ENCODE measurements at regions not wholly inside any gene's neighbourhood (a gene's known extent, or its start where the extent isn't known, plus 50 kb on each side); places are given as distances from the start of the nearest gene placed in this dataset.

DNA sequence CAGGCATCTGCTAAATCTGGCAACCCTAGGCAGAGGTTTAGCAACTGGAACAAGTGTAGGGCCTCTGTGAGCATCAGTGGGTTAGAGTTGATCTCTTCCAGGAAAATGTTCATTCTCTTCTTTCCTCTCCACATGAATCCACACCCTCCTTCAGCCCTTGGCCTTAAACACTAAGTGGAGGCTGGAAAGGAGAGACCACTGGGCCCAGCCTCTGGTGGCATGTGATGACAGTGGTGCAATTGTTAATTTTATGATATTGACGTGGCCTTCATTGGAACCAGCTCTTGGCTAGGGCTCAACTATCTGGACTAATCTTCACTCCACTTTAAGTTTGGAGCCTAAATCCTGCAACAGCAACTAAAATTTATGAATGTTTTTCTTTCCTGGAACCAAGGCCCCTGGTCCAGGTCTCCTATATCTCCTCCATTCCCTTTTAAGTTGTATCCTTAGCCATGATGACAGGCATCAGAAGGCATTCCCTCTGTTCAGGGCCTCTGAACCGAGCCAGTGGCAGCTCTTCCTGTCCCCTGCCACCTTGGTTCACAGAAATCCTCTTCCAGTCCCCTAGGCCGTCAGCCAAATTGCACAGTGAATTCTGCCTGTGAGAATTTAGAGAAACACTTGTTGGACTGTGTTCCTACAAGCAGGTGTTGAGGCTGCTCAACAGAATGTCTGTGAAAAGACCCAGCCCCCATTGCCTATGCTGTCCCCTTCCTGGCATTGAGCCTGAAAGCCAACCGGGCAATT, 132.2 kb downstream of the PSMG1 start:
- Mint-ChIP-seq H3K4me3 (no peak overlapping the region), H3K27ac (no peak overlapping the region), H3K27me3 (no peaks in the 10 kb centered on the region), H3K9me3 (no peaks in the 10 kb centered on the region), H3K36me3 (ENCODE audit: low read depth) (no peaks in the 10 kb centered on the region), H3K4me1 (no peaks in the 10 kb centered on the region)
- POLR2A ChIA-PET = no interaction called here
- DNase-seq = no peak
- CTCF ChIA-PET = no interaction called here

DNA sequence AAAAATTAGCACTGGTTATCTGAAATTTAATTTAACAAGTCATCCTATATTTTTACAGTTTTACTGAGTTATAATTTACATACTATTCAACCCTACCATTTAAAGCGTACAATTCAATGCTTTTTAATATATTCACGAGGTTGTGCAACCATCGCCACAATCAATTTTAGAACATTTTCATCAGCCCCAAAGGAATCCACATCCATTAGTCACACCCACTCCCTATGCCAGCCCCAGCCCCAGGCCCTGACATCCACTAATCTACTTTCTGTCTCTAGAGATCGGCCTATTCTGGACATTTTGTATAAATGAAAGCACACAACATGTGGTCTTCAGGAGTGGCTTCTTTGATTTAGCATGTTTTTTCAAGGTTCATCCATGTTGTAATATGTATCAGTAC, 134.7 kb downstream of the PSMG1 start:
- CTCF ChIA-PET = no interaction called here
- no peak overlapping the region for H3K4me3 Mint-ChIP-seq
- no peaks in the 10 kb centered on the region for H3K27me3 Mint-ChIP-seq
- H3K27ac Mint-ChIP-seq = no peak overlapping the region
- H3K36me3 Mint-ChIP-seq (ENCODE audit: low read depth) = no peaks in the 10 kb centered on the region
- no peaks in the 10 kb centered on the region for H3K9me3 Mint-ChIP-seq
- no peak for DNase-seq
- H3K4me1 Mint-ChIP-seq = no peaks in the 10 kb centered on the region
- POLR2A ChIA-PET = no interaction called here

DNA sequence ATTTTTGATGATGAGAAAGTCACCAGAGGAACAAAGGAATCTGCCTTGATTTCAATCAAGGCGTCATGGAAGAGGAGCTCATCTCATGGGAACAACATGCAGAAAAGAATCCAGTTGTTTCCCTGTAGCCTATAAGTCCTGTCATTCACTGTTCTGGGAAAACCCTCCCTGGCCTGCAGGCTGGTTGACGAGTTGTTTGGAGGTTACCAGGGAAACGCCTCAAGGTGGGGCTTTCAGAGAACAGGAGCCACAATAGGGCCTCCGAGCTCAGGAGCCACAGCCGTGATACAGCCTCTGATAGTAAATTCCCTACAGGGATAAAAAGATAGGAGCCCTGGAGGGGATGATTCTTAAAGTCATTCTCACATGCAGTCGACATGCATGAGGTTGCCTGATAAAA, 135.2 kb downstream of the PSMG1 start:
- H3K4me1 Mint-ChIP-seq = no peaks in the 10 kb centered on the region
- DNase-seq = no peak
- H3K27ac Mint-ChIP-seq = no peak overlapping the region
- no peaks in the 10 kb centered on the region for H3K27me3 Mint-ChIP-seq
- ChIA-PET CTCF (no interaction called here), POLR2A (no interaction called here)
- H3K9me3 Mint-ChIP-seq = no peaks in the 10 kb centered on the region
- no peaks in the 10 kb centered on the region for H3K36me3 Mint-ChIP-seq (ENCODE audit: low read depth)
- H3K4me3 Mint-ChIP-seq = no peak overlapping the region

DNA sequence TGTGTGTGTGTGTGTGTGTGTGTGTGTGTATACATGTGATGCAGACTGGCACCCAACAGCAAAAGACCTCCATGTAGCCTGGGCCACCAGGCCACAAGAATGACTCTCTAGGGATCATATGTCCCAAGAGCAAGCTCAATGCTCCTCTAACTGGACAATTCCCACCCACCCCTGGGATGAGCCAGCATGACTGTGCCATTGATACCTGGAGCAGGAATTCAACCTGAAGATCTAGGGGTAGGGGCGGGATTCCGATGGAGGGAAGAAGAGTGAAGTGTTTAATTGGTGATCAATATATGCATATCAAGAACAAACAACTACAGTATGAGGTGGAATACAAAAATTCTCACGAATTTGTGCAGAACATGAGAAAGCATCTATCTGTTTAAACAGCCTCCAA, 136.2 kb downstream of the PSMG1 start:
- no peak overlapping the region for H3K27ac Mint-ChIP-seq
- H3K4me1 Mint-ChIP-seq = no peaks in the 10 kb centered on the region
- no peaks in the 10 kb centered on the region for H3K9me3 Mint-ChIP-seq
- no peak overlapping the region for H3K4me3 Mint-ChIP-seq
- no peaks in the 10 kb centered on the region for H3K27me3 Mint-ChIP-seq
- ChIA-PET POLR2A (no interaction called here), CTCF (no interaction called here)
- no peaks in the 10 kb centered on the region for H3K36me3 Mint-ChIP-seq (ENCODE audit: low read depth)
- no peak for DNase-seq

DNA sequence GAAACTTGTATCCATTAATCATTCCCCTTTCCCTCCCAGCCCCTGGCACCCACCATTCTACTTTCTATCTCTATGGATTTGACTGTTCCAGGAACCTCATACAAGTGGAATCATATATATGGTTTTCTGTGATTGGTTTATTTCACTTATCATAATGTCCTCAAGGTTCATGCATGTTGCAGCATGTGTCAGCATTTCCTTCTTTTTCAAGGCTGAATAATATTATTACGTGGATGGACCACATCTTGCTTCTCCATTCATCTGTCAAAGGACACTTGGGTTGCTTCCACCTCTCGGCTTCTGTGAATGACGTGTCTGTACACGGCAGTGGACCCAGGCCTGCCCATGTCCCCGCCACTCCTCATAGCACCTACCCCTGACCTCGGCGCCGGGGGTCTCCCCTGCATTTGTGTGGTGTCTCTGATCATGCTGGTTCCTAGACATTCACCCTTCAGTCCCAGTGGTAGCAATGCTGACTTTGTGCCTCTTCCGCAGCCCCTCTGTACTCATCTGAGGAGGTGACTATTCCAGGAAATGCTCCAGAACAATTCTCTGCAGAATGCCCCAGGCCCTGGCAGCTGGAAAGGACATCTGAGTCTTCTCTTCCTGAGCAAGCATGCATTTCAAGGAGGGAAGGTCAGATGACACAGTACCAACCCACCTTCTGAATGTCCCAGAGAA, 136.9 kb downstream of the PSMG1 start:
- no peaks in the 10 kb centered on the region for H3K4me1 Mint-ChIP-seq
- no peak for DNase-seq
- H3K27ac Mint-ChIP-seq = no peak overlapping the region
- no peaks in the 10 kb centered on the region for H3K9me3 Mint-ChIP-seq
- H3K27me3 Mint-ChIP-seq = no peaks in the 10 kb centered on the region
- no peak overlapping the region for H3K4me3 Mint-ChIP-seq
- ChIA-PET CTCF (no interaction called here), POLR2A (no interaction called here)
- no peaks in the 10 kb centered on the region for H3K36me3 Mint-ChIP-seq (ENCODE audit: low read depth)

DNA sequence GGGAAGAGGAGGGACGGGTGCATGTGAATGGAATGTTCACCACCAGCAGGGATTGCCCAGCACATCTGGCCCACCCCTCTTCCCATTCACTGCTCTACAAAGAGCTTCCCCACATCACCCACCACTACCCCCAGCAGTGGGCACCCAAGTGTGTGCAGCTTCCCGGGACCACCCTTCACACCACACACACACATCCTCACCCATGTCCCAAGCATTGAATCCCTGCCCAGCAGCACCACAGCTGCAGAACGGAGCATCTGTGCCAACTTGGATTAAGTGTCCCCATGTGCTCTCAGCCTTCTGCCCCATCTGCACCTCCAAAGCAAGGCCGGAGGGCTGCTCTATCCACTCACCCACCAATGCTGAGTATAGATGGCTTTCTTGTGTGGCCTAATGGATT, 141.4 kb downstream of the PSMG1 start:
- Mint-ChIP-seq H3K36me3 (ENCODE audit: low read depth) (no peaks in the 10 kb centered on the region), H3K27me3 (peaks cover 3% of the 10 kb centered on the region), H3K27ac (no peak overlapping the region), H3K4me1 (peaks cover 9% of the 10 kb centered on the region), H3K9me3 (peaks cover 1% of the 10 kb centered on the region), H3K4me3 (no peak overlapping the region)
- CTCF ChIA-PET = no interaction called here
- no peak for DNase-seq
- POLR2A ChIA-PET = no interaction called here

DNA sequence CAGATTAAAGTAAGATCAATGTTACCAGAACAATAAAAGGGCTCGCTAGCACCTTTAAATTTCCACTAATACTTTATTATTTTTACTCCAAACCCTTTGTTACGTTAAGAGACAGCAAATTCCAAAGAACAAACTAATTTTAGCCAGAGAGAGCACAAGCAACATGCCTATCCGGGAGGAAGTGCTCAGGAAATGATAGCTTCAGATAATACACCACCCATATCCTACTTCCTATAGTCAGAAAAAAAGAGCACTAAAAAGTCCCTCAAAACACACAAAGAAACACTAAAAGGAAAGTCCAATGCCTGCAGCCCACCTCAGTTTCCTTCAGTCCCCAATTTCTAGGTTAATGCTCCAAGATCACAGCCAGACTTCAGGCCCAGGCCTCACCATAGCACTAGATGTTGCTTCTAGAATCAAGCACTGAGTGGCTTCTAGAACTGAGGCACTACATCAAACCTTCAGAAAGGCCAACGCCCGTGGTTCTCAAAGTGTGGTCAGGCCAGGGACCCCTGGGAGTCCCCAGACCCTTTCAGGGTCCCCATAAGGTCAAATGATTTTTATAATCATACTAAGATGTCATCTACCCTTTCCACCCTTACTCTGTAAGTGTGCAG, 142.6 kb downstream of the PSMG1 start:
- ChIA-PET CTCF (no interaction called here), POLR2A (no interaction called here)
- H3K4me3 Mint-ChIP-seq = no peak overlapping the region
- H3K27ac Mint-ChIP-seq = no peak overlapping the region
- no peak for DNase-seq
- peaks cover 5% of the 10 kb centered on the region for H3K27me3 Mint-ChIP-seq
- no peaks in the 10 kb centered on the region for H3K36me3 Mint-ChIP-seq (ENCODE audit: low read depth)
- peaks cover 1% of the 10 kb centered on the region for H3K9me3 Mint-ChIP-seq
- peaks cover 9% of the 10 kb centered on the region for H3K4me1 Mint-ChIP-seq

DNA sequence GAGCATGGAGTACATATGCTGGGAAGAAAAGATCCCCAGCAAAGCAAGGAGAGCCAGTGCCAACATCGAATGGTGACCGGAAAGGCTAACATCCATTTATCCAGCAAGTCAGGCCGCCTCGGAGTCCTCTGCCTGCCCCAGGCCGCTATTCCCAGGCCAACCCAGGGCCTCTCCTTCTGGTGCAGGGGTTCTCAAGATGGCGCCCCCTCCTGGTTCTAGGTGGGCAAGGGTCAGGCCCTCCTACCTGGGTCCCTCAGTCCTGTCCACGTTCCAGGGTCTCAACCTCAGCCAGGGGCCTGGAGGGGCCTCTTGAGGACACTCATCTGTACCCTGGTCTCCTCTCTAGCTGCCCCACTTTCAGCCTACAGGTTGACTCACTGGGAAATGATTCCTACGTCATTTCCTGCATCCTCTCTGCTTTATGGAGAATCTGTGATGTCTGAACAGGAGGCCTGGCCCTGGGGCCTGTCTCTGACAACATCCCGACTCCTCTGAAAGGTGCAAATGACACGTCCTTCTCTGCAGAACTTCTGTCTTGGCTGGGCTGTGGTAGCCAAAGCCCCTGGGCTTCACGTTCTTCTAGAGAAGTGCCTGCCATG, 145.3 kb downstream of the PSMG1 start:
- Mint-ChIP-seq H3K9me3 (peaks cover 1% of the 10 kb centered on the region), H3K4me1 (peaks cover 9% of the 10 kb centered on the region), H3K27ac (no peak overlapping the region), H3K4me3 (no peak overlapping the region), H3K36me3 (ENCODE audit: low read depth) (no peaks in the 10 kb centered on the region), H3K27me3 (peaks cover 9% of the 10 kb centered on the region)
- DNase-seq = no peak
- ChIA-PET CTCF (no interaction called here), POLR2A (no interaction called here)

DNA sequence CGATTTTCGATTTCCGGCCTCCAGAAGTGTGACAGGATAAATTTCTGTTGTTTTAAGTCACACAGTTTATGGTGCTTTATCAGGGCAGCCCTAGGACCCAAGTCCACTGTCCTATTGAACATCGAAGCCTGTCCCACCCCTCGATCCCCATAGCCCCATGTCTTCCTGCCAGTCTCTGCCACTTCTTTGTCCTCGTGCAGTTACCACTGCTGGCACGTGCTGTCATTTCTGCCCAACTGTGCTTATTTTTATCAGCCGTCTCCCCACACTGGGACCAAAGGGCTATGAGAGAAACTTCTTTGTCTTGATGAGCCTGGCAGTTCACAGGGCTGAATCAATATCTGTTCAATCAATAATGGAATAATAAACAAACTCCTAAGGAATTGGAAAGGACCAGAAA, 146.7 kb downstream of the PSMG1 start:
- no peak for DNase-seq
- H3K4me1 Mint-ChIP-seq = peaks cover 9% of the 10 kb centered on the region
- ChIA-PET CTCF (no interaction called here), POLR2A (no interaction called here)
- H3K27ac Mint-ChIP-seq = no peak overlapping the region
- H3K4me3 Mint-ChIP-seq = no peak overlapping the region
- H3K36me3 Mint-ChIP-seq (ENCODE audit: low read depth) = no peaks in the 10 kb centered on the region
- H3K27me3 Mint-ChIP-seq = peaks cover 11% of the 10 kb centered on the region
- peaks cover 1% of the 10 kb centered on the region for H3K9me3 Mint-ChIP-seq

DNA sequence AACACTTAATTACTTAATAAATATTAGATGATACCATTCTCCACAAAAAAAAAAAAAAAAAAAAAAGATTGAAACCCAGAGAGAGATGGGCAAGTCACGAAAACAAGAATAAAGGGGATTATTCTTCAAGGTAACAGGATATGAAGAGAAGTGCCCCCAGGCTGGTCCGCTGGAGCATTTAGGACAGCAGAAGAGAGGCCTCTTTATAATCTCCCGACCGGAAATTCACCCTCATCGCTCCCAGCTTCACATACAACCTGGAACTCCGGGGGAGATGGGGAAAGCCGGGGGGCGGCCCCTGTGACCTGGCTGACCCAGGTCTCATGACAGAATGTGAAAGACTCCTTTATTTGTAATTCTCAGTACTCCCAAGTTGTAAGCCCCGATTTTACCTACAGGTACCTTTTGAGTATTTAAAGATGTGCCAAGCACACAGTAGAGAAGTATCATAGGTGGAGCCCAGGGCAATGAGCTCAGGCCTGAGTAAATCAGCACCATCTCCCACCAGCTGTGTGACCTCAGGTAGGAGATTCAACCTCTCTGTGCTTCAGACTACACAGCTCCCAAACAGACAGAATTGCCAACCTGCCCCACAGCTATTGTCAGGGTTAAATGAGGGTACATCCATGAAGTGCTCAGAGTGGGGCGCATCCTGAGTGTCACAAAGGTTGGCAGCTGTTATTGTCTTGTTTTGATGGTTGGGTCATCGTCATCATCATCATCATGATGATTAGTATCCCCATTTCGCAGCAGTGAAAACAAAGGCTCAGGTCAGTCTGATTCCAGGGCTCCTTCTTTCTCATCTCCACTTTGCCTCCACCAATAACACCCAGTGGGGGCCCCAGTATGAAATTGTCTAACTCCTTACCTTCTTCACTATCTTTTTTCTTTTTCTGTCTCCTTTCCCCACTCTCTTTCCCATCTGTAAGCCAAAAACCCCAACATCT, 148.4 kb downstream of the PSMG1 start:
- ChIA-PET POLR2A (no interaction called here), CTCF (no interaction called here)
- H3K27ac Mint-ChIP-seq = no peak overlapping the region
- no peak for DNase-seq
- H3K4me3 Mint-ChIP-seq = no peak overlapping the region
- peaks cover under 1% of the 10 kb centered on the region for H3K9me3 Mint-ChIP-seq
- peaks cover 14% of the 10 kb centered on the region for H3K27me3 Mint-ChIP-seq
- H3K4me1 Mint-ChIP-seq = no peaks in the 10 kb centered on the region
- H3K36me3 Mint-ChIP-seq (ENCODE audit: low read depth) = no peaks in the 10 kb centered on the region

DNA sequence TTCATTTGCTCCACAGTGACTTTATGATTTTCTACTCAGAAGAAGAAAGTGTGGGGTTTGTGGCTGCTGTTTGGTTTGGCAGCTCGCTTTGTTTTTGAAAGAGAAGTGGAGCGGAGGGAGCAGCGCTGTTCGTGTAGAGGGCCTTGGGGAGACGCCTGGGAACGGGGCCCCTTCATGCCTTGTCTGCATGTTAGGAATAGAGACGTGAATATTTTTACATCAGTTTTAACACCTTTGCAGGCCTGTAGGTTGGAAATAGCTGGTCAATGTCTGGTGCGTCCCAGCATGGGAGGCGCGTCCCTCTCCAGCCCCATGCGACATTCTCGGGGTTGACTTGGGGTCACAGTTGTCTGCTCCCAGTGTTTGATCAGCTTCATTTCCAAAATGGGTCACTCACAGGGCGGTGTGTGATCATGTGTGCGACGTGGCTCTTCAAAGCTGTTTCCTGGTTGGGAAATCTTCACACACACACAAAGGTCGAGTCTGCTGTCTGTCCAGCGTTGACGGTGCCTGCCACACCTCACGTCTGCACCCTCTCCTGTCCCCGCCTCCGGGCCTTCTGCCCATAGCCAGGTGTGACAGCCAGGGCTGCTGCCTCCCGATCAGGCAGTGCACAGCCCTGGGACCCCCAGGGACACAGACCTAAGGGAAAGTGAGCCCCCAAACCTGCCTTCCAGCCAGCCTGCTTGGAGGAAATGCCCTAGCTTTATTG, 149.2 kb downstream of the PSMG1 start:
- no peaks in the 10 kb centered on the region for H3K9me3 Mint-ChIP-seq
- no peak overlapping the region for H3K4me3 Mint-ChIP-seq
- DNase-seq = no peak
- POLR2A ChIA-PET = no interaction called here
- no peaks in the 10 kb centered on the region for H3K36me3 Mint-ChIP-seq (ENCODE audit: low read depth)
- no peaks in the 10 kb centered on the region for H3K4me1 Mint-ChIP-seq
- CTCF ChIA-PET = no interaction called here
- no peak overlapping the region for H3K27ac Mint-ChIP-seq
- H3K27me3 Mint-ChIP-seq = peaks cover 14% of the 10 kb centered on the region

DNA sequence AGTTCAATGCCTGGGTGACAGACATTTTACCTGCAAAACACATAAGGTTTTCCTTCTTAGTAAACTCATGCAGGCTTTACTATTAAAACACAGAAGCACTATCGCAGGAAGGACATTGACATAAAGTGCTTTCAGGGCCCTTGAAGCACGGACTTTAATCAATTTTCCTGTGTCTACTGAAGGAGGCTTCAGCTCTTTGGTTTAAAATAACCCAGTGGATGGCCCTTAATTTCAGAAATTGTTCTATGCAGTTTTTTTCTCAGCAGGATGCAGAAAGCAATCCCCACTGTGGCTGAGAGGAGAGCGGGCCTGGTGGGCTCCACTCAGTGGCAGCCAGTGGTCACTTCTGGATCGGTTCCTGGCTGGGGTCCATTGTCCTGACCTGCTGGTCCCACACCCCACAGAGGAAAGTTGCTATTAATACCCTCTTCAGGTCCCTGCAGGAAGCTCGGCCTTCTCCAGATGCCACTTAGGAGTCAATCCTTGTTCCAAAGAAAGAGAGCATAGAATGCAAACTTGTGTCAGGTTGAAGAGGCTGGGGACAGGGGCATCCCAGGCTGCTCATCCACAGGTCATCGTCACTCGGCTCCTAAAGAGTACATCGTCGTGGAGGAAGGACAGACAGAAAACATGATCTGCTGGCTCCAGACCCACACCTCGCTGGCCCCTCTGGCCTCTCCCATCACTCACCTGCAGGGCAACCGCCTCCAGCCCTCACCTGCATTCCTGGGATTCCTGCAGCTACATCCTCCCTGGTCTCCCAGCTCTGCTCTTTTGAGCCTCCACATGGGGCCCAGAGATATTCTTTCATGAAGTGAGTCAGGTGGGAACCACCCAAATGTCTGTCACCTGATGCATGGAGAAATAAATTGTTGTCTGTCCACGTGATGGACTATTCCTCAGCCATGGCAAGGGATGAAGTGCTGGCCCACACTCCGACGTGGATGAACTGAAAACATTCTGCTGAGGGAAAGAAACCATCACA, 153.1 kb downstream of the PSMG1 start:
- peaks cover 8% of the 10 kb centered on the region for H3K27me3 Mint-ChIP-seq

More for the DNA sequence above, 153.1 kb downstream of the PSMG1 start:
- Mint-ChIP-seq H3K4me1 (no peaks in the 10 kb centered on the region), H3K4me3 (no peak overlapping the region), H3K9me3 (peaks cover 2% of the 10 kb centered on the region), H3K27ac (no peak overlapping the region), H3K36me3 (ENCODE audit: low read depth) (no peaks in the 10 kb centered on the region)
- no peak for DNase-seq
- ChIA-PET POLR2A (no interaction called here), CTCF (no interaction called here)
